ENCODE measurements at regions not wholly inside any gene's neighbourhood (a gene's known extent, or its start where the extent isn't known, plus 50 kb on each side); places are given as distances from the start of the nearest gene placed in this dataset.

GRCh38 chr2:67904566-67904965 lies 158.2 kb downstream of the C1D start:
- TF ChIP-seq, protein P1, sequence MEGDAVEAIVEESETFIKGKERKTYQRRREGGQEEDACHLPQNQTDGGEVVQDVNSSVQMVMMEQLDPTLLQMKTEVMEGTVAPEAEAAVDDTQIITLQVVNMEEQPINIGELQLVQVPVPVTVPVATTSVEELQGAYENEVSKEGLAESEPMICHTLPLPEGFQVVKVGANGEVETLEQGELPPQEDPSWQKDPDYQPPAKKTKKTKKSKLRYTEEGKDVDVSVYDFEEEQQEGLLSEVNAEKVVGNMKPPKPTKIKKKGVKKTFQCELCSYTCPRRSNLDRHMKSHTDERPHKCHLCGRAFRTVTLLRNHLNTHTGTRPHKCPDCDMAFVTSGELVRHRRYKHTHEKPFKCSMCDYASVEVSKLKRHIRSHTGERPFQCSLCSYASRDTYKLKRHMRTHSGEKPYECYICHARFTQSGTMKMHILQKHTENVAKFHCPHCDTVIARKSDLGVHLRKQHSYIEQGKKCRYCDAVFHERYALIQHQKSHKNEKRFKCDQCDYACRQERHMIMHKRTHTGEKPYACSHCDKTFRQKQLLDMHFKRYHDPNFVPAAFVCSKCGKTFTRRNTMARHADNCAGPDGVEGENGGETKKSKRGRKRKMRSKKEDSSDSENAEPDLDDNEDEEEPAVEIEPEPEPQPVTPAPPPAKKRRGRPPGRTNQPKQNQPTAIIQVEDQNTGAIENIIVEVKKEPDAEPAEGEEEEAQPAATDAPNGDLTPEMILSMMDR (IDR thresholded peaks at IDR 0.05): no peak
- no peak for TF ChIP-seq ZFX (IDR thresholded peaks at IDR 0.05; ENCODE audit: borderline replicate concordance)

All from 22Rv1 (cell line).